ENCODE measurements at regions not wholly inside any gene's neighbourhood (a gene's known extent, or its start where the extent isn't known, plus 50 kb on each side); places are given as distances from the start of the nearest gene placed in this dataset.

DNA sequence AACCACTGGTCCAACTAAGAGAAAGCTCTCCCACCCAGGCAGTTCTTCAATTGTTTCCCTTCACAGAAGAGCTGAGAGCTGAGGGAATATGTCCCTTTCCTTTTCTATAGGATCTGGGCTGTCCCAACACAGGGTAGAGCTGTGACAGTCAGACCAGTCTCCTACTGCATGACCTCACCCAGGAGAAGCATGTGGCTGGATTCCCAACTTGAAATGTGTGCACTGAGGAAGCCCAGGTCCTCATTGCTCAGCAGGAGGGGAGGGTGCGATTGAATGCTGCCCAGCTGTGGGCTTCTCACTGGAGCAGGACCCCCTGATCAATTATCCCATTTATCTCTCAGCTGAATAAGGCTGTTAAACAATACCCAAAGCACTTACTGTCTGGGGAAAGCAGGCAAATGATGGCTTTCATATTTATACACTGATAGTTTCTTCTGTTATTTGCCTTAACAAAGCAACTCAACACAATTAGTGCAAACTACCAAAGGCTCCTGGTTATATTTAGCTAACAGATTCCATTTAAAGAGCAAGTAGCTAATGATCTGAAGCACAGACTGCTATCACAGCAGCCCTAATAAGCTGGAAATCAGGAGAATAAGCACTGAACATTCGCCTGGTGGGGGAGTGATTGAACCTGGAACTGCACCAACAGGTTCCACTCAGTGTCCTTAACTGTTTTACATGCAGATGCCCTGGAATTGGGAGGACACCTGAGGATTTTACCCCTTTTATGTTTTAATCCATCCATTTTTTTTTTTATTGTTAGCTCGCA lies 508.8 kb downstream of the CCSER2 start:
- TF ChIP-seq CTCF (IDR thresholded peaks at IDR 0.05) (no peak), POLR2A (IDR thresholded peaks at IDR 0.05) (no peak)

All from lower leg skin (tissue), 3 donors.